ENCODE measurements at regions not wholly inside any gene's neighbourhood (a gene's known extent, or its start where the extent isn't known, plus 50 kb on each side); places are given as distances from the start of the nearest gene placed in this dataset.

- H3K4me1 ChIP-seq (ENCODE audit: control insufficient read depth, extremely low read depth, insufficient read depth, low read length): peaks cover 4% of the 10 kb centered on the region
- no peak for DNase-seq (ENCODE audit: low read depth in 2 of 2)
- no peak for TF ChIP-seq EZH2 (IDR thresholded peaks at IDR 0.05; ENCODE audit: low read length, missing control alignments)
- TF ChIP-seq, protein P1, sequence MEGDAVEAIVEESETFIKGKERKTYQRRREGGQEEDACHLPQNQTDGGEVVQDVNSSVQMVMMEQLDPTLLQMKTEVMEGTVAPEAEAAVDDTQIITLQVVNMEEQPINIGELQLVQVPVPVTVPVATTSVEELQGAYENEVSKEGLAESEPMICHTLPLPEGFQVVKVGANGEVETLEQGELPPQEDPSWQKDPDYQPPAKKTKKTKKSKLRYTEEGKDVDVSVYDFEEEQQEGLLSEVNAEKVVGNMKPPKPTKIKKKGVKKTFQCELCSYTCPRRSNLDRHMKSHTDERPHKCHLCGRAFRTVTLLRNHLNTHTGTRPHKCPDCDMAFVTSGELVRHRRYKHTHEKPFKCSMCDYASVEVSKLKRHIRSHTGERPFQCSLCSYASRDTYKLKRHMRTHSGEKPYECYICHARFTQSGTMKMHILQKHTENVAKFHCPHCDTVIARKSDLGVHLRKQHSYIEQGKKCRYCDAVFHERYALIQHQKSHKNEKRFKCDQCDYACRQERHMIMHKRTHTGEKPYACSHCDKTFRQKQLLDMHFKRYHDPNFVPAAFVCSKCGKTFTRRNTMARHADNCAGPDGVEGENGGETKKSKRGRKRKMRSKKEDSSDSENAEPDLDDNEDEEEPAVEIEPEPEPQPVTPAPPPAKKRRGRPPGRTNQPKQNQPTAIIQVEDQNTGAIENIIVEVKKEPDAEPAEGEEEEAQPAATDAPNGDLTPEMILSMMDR (conservative IDR thresholded peaks at IDR 0.05 in 1 of 2, IDR thresholded peaks at IDR 0.05 in 1 of 2; ENCODE audit: low read depth in 1 of 2, low read length in 2 of 2): no peak
- no peak overlapping the region for H3K9ac ChIP-seq (ENCODE audit: insufficient read depth, low read length)
- no peak overlapping the region for H3K4me2 ChIP-seq (ENCODE audit: extremely low read depth, insufficient read depth, low read length)
- H3K36me3 ChIP-seq (ENCODE audit: control insufficient read depth, insufficient read depth, low read length): no peaks in the 10 kb centered on the region
- H4K20me1 ChIP-seq (ENCODE audit: control insufficient read depth, extremely low read depth, insufficient read depth, low read length): no peaks in the 10 kb centered on the region
- no peak overlapping the region for H3K27ac ChIP-seq (ENCODE audit: insufficient read depth, low read length)
- H3K27me3 ChIP-seq (ENCODE audit: control insufficient read depth, insufficient read depth, low read length): no peaks in the 10 kb centered on the region
- H3K79me2 ChIP-seq (ENCODE audit: control insufficient read depth, insufficient read depth, low read length): no peaks in the 10 kb centered on the region
- H3K4me3 ChIP-seq (replicated peaks in 1 of 4; ENCODE audit: control extremely low read depth in 1 of 4, insufficient read depth in 1 of 4, low read depth in 3 of 4, low read length in 4 of 4): no peak overlapping the region
- H3K9me3 ChIP-seq (ENCODE audit: control insufficient read depth, insufficient read depth, low read depth, low read length): no peaks in the 10 kb centered on the region
- no peak overlapping the region for H2AFZ ChIP-seq (ENCODE audit: low read length)
Measured at GRCh38 chr1:218582646-218583045, 237.5 kb downstream of the TGFB2 start.

DNA sequence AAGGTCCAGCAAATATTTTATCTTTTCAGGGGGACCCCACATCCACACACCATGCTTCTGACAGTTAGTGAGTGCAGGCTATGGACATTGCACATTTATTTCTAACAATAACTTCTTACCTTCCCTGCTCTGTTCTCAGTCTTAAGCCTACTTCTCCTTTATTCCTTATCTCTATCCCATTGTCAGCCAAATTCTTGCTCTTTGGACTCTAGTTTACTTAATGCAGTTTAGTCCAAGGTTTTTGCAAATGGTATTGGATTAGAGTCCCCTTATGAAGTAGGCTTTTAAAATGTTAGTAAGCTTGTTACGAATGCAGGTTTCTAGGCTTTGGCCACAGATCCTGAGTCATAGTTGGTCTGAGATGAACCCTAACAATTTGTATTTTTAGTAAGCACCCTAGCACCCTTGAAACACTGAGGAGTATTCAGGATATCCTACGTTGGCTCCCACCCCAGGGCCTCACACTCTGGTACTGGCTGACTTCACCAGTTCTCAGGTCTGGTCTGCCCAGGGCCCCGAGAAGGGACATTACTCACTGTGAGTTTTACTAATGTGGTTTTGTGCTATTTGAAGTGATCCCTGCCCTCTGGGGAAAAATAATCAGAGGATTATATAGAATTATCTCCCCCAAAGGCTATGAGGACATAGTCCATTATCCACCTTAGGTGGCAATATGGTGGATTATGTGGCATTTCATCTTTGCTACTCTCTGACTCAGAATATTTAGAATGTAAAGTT lies 239.5 kb downstream of the TGFB2 start:
- peaks cover 4% of the 10 kb centered on the region for H3K4me1 ChIP-seq (ENCODE audit: control insufficient read depth, extremely low read depth, insufficient read depth, low read length)
- H3K4me2 ChIP-seq (ENCODE audit: extremely low read depth, insufficient read depth, low read length): no peak overlapping the region
- no peaks in the 10 kb centered on the region for H4K20me1 ChIP-seq (ENCODE audit: control insufficient read depth, extremely low read depth, insufficient read depth, low read length)
- H3K27ac ChIP-seq (ENCODE audit: insufficient read depth, low read length): no peak overlapping the region
- H2AFZ ChIP-seq (ENCODE audit: low read length): no peak overlapping the region
- H3K36me3 ChIP-seq (ENCODE audit: control insufficient read depth, insufficient read depth, low read length): no peaks in the 10 kb centered on the region
- TF ChIP-seq EZH2 (IDR thresholded peaks at IDR 0.05; ENCODE audit: low read length, missing control alignments): no peak
- TF ChIP-seq, protein P1 (conservative IDR thresholded peaks at IDR 0.05 in 1 of 2, IDR thresholded peaks at IDR 0.05 in 1 of 2; ENCODE audit: low read depth in 1 of 2, low read length in 2 of 2): no peak
- no peaks in the 10 kb centered on the region for H3K79me2 ChIP-seq (ENCODE audit: control insufficient read depth, insufficient read depth, low read length)
- DNase-seq (ENCODE audit: low read depth in 2 of 2): peak in 1 of 2 donors; percentile 76
- no peak overlapping the region for H3K9ac ChIP-seq (ENCODE audit: insufficient read depth, low read length)
- no peak overlapping the region for H3K4me3 ChIP-seq (replicated peaks in 1 of 4; ENCODE audit: control extremely low read depth in 1 of 4, insufficient read depth in 1 of 4, low read depth in 3 of 4, low read length in 4 of 4)
- no peaks in the 10 kb centered on the region for H3K27me3 ChIP-seq (ENCODE audit: control insufficient read depth, insufficient read depth, low read length)
- H3K9me3 ChIP-seq (ENCODE audit: control insufficient read depth, insufficient read depth, low read depth, low read length): no peaks in the 10 kb centered on the region

DNA sequence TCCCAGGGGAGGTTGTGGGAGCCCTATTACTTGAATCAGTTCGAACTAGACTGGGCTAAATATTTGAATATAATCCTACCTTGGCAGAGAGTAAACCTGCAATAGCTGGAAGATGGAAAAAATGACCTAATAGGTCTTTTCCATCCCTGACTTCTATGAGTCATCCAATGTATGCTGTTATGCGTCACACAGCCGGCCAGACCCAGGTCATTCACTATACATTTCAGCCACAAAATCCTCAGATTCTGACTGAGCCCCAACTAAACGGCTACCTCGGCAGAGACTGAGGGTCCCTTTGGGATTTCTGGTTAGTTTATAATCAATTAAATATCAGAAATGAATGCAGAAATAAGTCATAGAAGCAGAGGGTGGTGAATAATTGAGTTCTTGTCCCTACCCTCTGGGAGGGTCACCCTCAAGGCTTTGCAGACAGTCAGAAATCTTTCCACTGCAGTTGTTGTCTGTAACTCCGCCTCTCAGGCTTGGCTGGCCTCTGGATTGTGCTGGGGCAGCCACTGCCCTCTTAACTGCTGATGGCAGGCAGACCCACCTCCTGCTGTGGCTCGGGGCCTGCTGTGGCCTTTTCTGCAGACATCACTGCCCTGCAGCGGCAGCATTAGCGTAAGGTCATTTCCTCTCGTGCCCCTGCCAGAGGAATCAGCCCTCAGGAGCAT lies 240.5 kb downstream of the TGFB2 start:
- peak; percentile 71 to 84 for DNase-seq (ENCODE audit: low read depth in 2 of 2)
- Histone ChIP-seq H3K9ac (ENCODE audit: insufficient read depth, low read length) (no peak overlapping the region), H3K36me3 (ENCODE audit: control insufficient read depth, insufficient read depth, low read length) (no peaks in the 10 kb centered on the region), H3K27me3 (ENCODE audit: control insufficient read depth, insufficient read depth, low read length) (no peaks in the 10 kb centered on the region), H3K4me1 (ENCODE audit: control insufficient read depth, extremely low read depth, insufficient read depth, low read length) (peaks cover 4% of the 10 kb centered on the region), H3K4me3 (replicated peaks in 1 of 4; ENCODE audit: control extremely low read depth in 1 of 4, insufficient read depth in 1 of 4, low read depth in 3 of 4, low read length in 4 of 4) (no peak overlapping the region), H3K79me2 (ENCODE audit: control insufficient read depth, insufficient read depth, low read length) (no peaks in the 10 kb centered on the region), H2AFZ (ENCODE audit: low read length) (no peak overlapping the region), H3K27ac (ENCODE audit: insufficient read depth, low read length) (no peak overlapping the region), H3K4me2 (ENCODE audit: extremely low read depth, insufficient read depth, low read length) (no peak overlapping the region), H4K20me1 (ENCODE audit: control insufficient read depth, extremely low read depth, insufficient read depth, low read length) (no peaks in the 10 kb centered on the region), H3K9me3 (ENCODE audit: control insufficient read depth, insufficient read depth, low read depth, low read length) (no peaks in the 10 kb centered on the region)
- TF ChIP-seq EZH2 (IDR thresholded peaks at IDR 0.05; ENCODE audit: low read length, missing control alignments): no peak
- TF ChIP-seq, protein P1 (conservative IDR thresholded peaks at IDR 0.05 in 1 of 2, IDR thresholded peaks at IDR 0.05 in 1 of 2; ENCODE audit: low read depth in 1 of 2, low read length in 2 of 2): no peak
